ENCODE measurements at regions not wholly inside any gene's neighbourhood (a gene's known extent, or its start where the extent isn't known, plus 50 kb on each side); places are given as distances from the start of the nearest gene placed in this dataset.

DNA sequence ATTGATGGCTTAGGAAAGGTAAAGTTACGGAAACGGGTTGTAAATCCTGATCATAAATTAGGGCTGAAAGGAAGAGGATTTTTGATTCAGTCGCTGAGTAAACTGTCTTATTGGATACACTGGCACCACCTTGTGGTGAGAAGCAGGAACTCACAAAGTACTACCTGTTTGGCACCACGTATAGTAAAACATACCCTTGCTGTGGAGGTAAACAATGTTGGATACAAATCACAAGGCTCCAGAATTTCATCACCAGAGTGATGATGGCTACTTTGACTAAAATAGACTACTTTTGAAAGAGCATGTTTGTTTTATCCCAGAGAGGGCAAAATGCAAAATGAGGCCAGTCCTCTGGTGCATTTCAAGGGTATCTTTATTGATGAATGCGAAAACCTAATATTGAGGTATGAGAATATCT lies 216.9 kb downstream of the IGSF11 start:
- no peak overlapping the region for H3K4me3 ChIP-seq (ENCODE audit: low read depth, low read length)
- POLR2A ChIA-PET = no interaction called here
- CTCF ChIA-PET = interaction anchor here (1.3 kb wide), 1 partner anchor 189 kb away, joined by 6 read pairs; no protein-coding TSS in a partner anchor
- no peak overlapping the region for H3K27ac ChIP-seq (ENCODE audit: low read depth, low read length)
- peak; percentile 3 for DNase-seq (ENCODE audit: low read depth, low spot score)
- TF ChIP-seq CTCF (IDR thresholded peaks at IDR 0.05; ENCODE audit: low read depth, low read length) = peak; percentile 82
- H3K27me3 ChIP-seq (ENCODE audit: control insufficient read depth, insufficient read depth, low read length) = peaks cover 2% of the 10 kb centered on the region
- no peaks in the 10 kb centered on the region for H3K9me3 ChIP-seq (ENCODE audit: control insufficient read depth, insufficient read depth, low read length)

GRCh38 chr3:118818386-118818785 lies 216.3 kb downstream of the IGSF11 start:
- no peak overlapping the region for H3K4me3 ChIP-seq (ENCODE audit: low read depth, low read length)
- peaks cover 2% of the 10 kb centered on the region for H3K27me3 ChIP-seq (ENCODE audit: control insufficient read depth, insufficient read depth, low read length)
- H3K9me3 ChIP-seq (ENCODE audit: control insufficient read depth, insufficient read depth, low read length) = no peaks in the 10 kb centered on the region
- DNase-seq (ENCODE audit: low read depth, low spot score) = peak; percentile 2
- POLR2A ChIA-PET = no interaction called here
- CTCF ChIA-PET = interaction anchor here (1.3 kb wide), 1 partner anchor 190 kb away, joined by 6 read pairs; no protein-coding TSS in a partner anchor
- no peak overlapping the region for H3K27ac ChIP-seq (ENCODE audit: low read depth, low read length)
- TF ChIP-seq CTCF (IDR thresholded peaks at IDR 0.05; ENCODE audit: low read depth, low read length) = no peak

DNA sequence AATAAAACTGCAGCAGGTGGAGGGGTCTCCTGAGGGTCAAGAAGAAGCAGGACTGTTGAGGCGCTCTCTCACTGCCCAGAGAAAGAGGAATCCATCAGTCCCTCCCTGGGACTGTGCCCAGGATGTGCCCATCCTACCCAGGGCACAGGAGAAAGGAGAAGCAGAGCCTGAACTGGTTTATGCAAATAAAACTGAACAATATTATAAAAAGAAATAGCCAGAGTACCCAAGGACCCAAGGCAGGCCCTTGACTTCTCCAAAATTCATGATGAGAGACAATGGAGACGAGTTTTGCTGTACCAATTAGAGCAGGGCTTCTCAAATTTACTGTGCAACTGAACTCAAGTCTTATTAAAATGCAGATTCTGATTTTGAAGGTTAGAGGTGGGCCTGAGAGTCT lies 211.0 kb downstream of the IGSF11 start:
- POLR2A ChIA-PET = no interaction called here

GRCh38 chr3:118827446-118827845 lies 207.2 kb downstream of the IGSF11 start:
- Histone ChIP-seq H3K9me3 (ENCODE audit: control insufficient read depth, insufficient read depth, low read length) (no peaks in the 10 kb centered on the region), H3K4me3 (ENCODE audit: low read depth, low read length) (no peak overlapping the region), H3K27me3 (ENCODE audit: control insufficient read depth, insufficient read depth, low read length) (no peaks in the 10 kb centered on the region), H3K27ac (ENCODE audit: low read depth, low read length) (no peak overlapping the region)
- ChIA-PET POLR2A (no interaction called here), CTCF (no interaction called here)
- no peak for TF ChIP-seq CTCF (IDR thresholded peaks at IDR 0.05; ENCODE audit: low read depth, low read length)
- DNase-seq (ENCODE audit: low read depth, low spot score) = no peak

More for the DNA sequence above, 211.0 kb downstream of the IGSF11 start:
- Histone ChIP-seq H3K27ac (ENCODE audit: low read depth, low read length) (no peak overlapping the region), H3K27me3 (ENCODE audit: control insufficient read depth, insufficient read depth, low read length) (no peaks in the 10 kb centered on the region), H3K4me3 (ENCODE audit: low read depth, low read length) (no peak overlapping the region), H3K9me3 (ENCODE audit: control insufficient read depth, insufficient read depth, low read length) (no peaks in the 10 kb centered on the region)
- CTCF ChIA-PET = no interaction called here
- no peak for DNase-seq (ENCODE audit: low read depth, low spot score)
- no peak for TF ChIP-seq CTCF (IDR thresholded peaks at IDR 0.05; ENCODE audit: low read depth, low read length)

GRCh38 chr3:118828351-118828750 lies 206.3 kb downstream of the IGSF11 start:
- ChIA-PET POLR2A (no interaction called here), CTCF (no interaction called here)
- Histone ChIP-seq H3K9me3 (ENCODE audit: control insufficient read depth, insufficient read depth, low read length) (no peaks in the 10 kb centered on the region), H3K4me3 (ENCODE audit: low read depth, low read length) (no peak overlapping the region), H3K27ac (ENCODE audit: low read depth, low read length) (no peak overlapping the region), H3K27me3 (ENCODE audit: control insufficient read depth, insufficient read depth, low read length) (no peaks in the 10 kb centered on the region)
- DNase-seq (ENCODE audit: low read depth, low spot score) = no peak
- TF ChIP-seq CTCF (IDR thresholded peaks at IDR 0.05; ENCODE audit: low read depth, low read length) = no peak
